Activated T-cell treated with anti-CD3 and anti-CD28 coated beads, Interleukin-2, amount 50 U/mL, for 72 hours (primary cell): ENCODE measurements at regions not wholly inside any gene's neighbourhood (a gene's known extent, or its start where the extent isn't known, plus 50 kb on each side); places are given as distances from the start of the nearest gene placed in this dataset.
"Not testable (repeated sequence)": the region's sequence is repeated elsewhere in the genome, so short reads cannot be mapped to it uniquely, and the experiment has no call there.

Source experiments
- ATAC-seq, 2 donors: fragments of 150-1000 bp; cut with Tn5 transposase; replicated peaks in 1 of 2; 2 replicates each; pipeline ENCODE4 v1.10.0; 2021; ENCODE audit warnings: moderate library complexity in 2 of 2, mild to moderate bottlenecking in 1 of 2
- DNase-seq, 2 donors: peaks; one replicate each; pipeline ENCODE4 v3.0.0; 2021 to 2022; ENCODE audit warnings: mixed read lengths in 1 of 2
- H3K27ac Mint-ChIP-seq: one replicate; pipeline ENCODE4 v1.8.0; 2022; ENCODE audit warnings: mild to moderate bottlenecking, moderate library complexity, mixed read lengths
- H3K27me3 Mint-ChIP-seq: one replicate; pipeline ENCODE4 v1.8.0; 2022; ENCODE audit warnings: low read depth, mixed read lengths
- H3K36me3 Mint-ChIP-seq, 2 donors: one replicate each; pipeline ENCODE4 v1.8.0; 2022; ENCODE audit warnings: mixed read lengths in 2 of 2, mild to moderate bottlenecking in 1 of 2; ENCODE audit not compliant: insufficient read depth in 2 of 2
- H3K4me1 Mint-ChIP-seq: one replicate; pipeline ENCODE4 v1.8.0; 2022; ENCODE audit warnings: low read depth, mixed read lengths
- H3K4me3 Mint-ChIP-seq, 2 donors: one replicate each; pipeline ENCODE4 v1.8.0; 2022; ENCODE audit warnings: mild to moderate bottlenecking in 2 of 2, mixed read lengths in 2 of 2, moderate library complexity in 2 of 2
- H3K9me3 Mint-ChIP-seq, 2 donors: one replicate each; pipeline ENCODE4 v1.8.0; 2022; ENCODE audit warnings: mixed read lengths in 2 of 2

- ATAC-seq: no peak
- H3K27ac Mint-ChIP-seq: no peak overlapping the region
- H3K4me3 Mint-ChIP-seq: no peak overlapping the region
- DNase-seq: no peak
- peaks cover 14 to 16% of the 10 kb centered on the region in 2 donors for H3K9me3 Mint-ChIP-seq
- no peaks in the 10 kb centered on the region for H3K27me3 Mint-ChIP-seq
- H3K36me3 Mint-ChIP-seq: peaks cover 0 to 5% of the 10 kb centered on the region in 2 donors
- no peaks in the 10 kb centered on the region for H3K4me1 Mint-ChIP-seq
Measured at GRCh38 chr4:179027569-179027968, 1585.3 kb upstream of the AGA start.

GRCh38 chr4:179028321-179028720 is 1586.1 kb upstream of the AGA start:
- ATAC-seq: no peak
- H3K27ac Mint-ChIP-seq: no peak overlapping the region
- H3K4me1 Mint-ChIP-seq: no peaks in the 10 kb centered on the region
- no peak for DNase-seq
- H3K9me3 Mint-ChIP-seq: peaks cover 18 to 19% of the 10 kb centered on the region in 2 donors
- H3K4me3 Mint-ChIP-seq: no peak overlapping the region
- H3K36me3 Mint-ChIP-seq: peaks cover 0 to 5% of the 10 kb centered on the region in 2 donors
- no peaks in the 10 kb centered on the region for H3K27me3 Mint-ChIP-seq

DNA sequence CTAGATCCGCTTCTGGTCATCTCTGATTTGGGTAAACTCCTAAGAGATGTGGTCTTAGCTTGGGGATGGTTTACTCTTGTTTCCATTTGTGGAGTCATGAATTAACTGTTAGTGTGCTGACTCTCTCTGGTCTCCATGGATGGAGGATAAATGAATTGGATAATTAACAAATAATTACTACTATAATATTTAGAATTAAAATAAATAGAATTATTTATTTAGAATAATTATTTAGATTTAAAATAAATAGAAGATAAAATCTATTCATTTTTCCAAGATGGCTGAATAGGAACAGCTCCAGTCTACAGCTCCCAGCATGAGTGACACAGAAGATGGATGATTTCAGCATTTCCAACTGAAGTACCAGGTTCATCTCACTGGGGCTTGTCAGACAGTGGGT is 1587.4 kb upstream of the AGA start:
- ATAC-seq (no peak), DNase-seq (no peak)
- Mint-ChIP-seq H3K36me3 (peaks cover 0 to 5% of the 10 kb centered on the region in 2 donors), H3K4me1 (no peaks in the 10 kb centered on the region), H3K27ac (no peak overlapping the region), H3K4me3 (no peak overlapping the region), H3K9me3 (peaks cover 19 to 22% of the 10 kb centered on the region in 2 donors), H3K27me3 (no peaks in the 10 kb centered on the region)

GRCh38 chr4:179040259-179040658 is 1598.0 kb upstream of the AGA start:
- no peak overlapping the region for H3K27ac Mint-ChIP-seq
- ATAC-seq (no peak), DNase-seq (no peak)
- H3K4me3 Mint-ChIP-seq: no peak overlapping the region
- no peaks in the 10 kb centered on the region for H3K4me1 Mint-ChIP-seq
- H3K9me3 Mint-ChIP-seq: peaks cover 0 to 1% of the 10 kb centered on the region in 2 donors
- no peaks in the 10 kb centered on the region for H3K27me3 Mint-ChIP-seq
- H3K36me3 Mint-ChIP-seq: no peaks in the 10 kb centered on the region

GRCh38 chr4:179048839-179049453 is 1606.7 kb upstream of the AGA start:
- no peaks in the 10 kb centered on the region for H3K4me1 Mint-ChIP-seq
- no peaks in the 10 kb centered on the region for H3K27me3 Mint-ChIP-seq
- H3K9me3 Mint-ChIP-seq: peaks cover 0 to 3% of the 10 kb centered on the region in 2 donors
- no peak overlapping the region for H3K27ac Mint-ChIP-seq
- no peak for DNase-seq
- H3K4me3 Mint-ChIP-seq: no peak overlapping the region
- no peaks in the 10 kb centered on the region for H3K36me3 Mint-ChIP-seq
- no peak for ATAC-seq

GRCh38 chr4:179051206-179051605 is 1609.0 kb upstream of the AGA start:
- no peak overlapping the region for H3K4me3 Mint-ChIP-seq
- H3K36me3 Mint-ChIP-seq: no peaks in the 10 kb centered on the region
- H3K27ac Mint-ChIP-seq: no peak overlapping the region
- H3K27me3 Mint-ChIP-seq: no peaks in the 10 kb centered on the region
- H3K4me1 Mint-ChIP-seq: no peaks in the 10 kb centered on the region
- ATAC-seq (no peak), DNase-seq (no peak)
- H3K9me3 Mint-ChIP-seq: peaks cover 0 to 3% of the 10 kb centered on the region in 2 donors

GRCh38 chr4:179059396-179059795 is 1617.2 kb upstream of the AGA start:
- Mint-ChIP-seq H3K4me3 (no peak overlapping the region), H3K27me3 (no peaks in the 10 kb centered on the region), H3K9me3 (peaks cover 6 to 9% of the 10 kb centered on the region in 2 donors), H3K27ac (no peak overlapping the region), H3K36me3 (no peaks in the 10 kb centered on the region), H3K4me1 (no peaks in the 10 kb centered on the region)
- no peak for DNase-seq
- ATAC-seq: no peak

GRCh38 chr4:179066254-179066653 is 1624.0 kb upstream of the AGA start:
- not testable (repeated sequence) for ATAC-seq, DNase-seq, H3K27me3 Mint-ChIP-seq, H3K4me3 Mint-ChIP-seq, H3K27ac Mint-ChIP-seq, H3K36me3 Mint-ChIP-seq, H3K9me3 Mint-ChIP-seq, H3K4me1 Mint-ChIP-seq

- no peak overlapping the region for H3K27ac Mint-ChIP-seq
- no peak for ATAC-seq
- H3K27me3 Mint-ChIP-seq: no peaks in the 10 kb centered on the region
- no peaks in the 10 kb centered on the region for H3K4me1 Mint-ChIP-seq
- peaks cover 3 to 14% of the 10 kb centered on the region in 2 donors for H3K9me3 Mint-ChIP-seq
- DNase-seq: no peak
- no peaks in the 10 kb centered on the region for H3K36me3 Mint-ChIP-seq
- H3K4me3 Mint-ChIP-seq: no peak overlapping the region
Measured at GRCh38 chr4:179071131-179071530, 1628.9 kb upstream of the AGA start.

DNA sequence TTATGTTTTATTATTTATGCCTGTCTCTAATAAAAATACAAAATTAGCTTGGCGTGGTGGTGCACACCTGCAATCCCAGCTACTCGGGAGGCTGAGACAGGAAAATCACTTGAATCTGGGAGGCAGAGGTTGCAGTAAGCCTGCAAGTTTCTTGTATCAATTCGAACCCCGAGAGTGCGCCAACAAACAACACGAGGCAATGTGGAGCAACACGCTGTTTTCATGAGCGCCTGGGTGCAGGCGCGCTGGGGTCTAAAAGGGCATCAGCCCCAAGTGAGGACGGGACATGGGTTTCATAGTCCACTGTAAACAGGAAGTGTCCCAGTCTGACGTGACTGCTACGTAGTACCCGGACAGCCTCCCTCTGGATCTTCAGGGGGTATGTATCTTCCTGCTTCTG is 1634.6 kb upstream of the AGA start:
- Mint-ChIP-seq H3K9me3 (peaks cover 1 to 10% of the 10 kb centered on the region in 2 donors), H3K4me3 (no peak overlapping the region), H3K27me3 (no peaks in the 10 kb centered on the region), H3K4me1 (no peaks in the 10 kb centered on the region), H3K27ac (no peak overlapping the region), H3K36me3 (no peaks in the 10 kb centered on the region)
- ATAC-seq (no peak), DNase-seq (no peak)

DNA sequence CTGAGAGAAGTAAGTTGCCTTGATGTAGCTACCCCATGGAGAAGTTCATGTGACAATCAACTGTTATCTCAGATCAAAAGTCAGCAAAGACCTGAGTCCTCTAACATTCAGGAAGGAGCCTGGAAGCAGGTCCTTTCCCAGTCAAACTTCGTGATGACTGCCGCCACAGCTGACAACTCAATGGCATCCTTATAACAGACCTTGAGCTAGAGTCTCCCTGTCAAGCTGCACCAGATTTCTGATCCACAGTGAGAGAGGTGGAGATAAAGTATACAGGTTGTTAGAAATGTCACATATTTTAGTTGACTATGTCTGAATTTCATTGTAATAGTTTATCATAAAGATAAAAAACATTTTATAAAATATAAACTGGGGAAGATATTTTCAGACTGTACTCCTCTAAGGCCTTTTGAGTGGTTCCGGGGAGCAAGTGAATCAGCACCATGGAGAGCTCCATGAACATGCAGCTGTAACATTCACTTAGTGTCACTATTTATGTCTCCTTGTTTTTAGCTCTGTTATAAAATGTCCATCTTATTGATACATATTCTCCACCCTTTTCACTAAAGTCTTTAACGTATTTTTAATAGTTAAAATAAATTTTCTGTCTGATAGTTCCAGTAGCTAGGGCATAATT is 1653.5 kb upstream of the AGA start:
- no peak for DNase-seq
- no peak overlapping the region for H3K27ac Mint-ChIP-seq
- peaks cover 0 to 2% of the 10 kb centered on the region in 2 donors for H3K36me3 Mint-ChIP-seq
- no peaks in the 10 kb centered on the region for H3K4me1 Mint-ChIP-seq
- H3K27me3 Mint-ChIP-seq: no peaks in the 10 kb centered on the region
- no peak overlapping the region for H3K4me3 Mint-ChIP-seq
- H3K9me3 Mint-ChIP-seq: peaks cover 10 to 14% of the 10 kb centered on the region in 2 donors
- no peak for ATAC-seq

GRCh38 chr4:179097741-179098140 is 1655.5 kb upstream of the AGA start:
- H3K4me3 Mint-ChIP-seq: no peak overlapping the region
- no peaks in the 10 kb centered on the region for H3K27me3 Mint-ChIP-seq
- ATAC-seq: no peak
- H3K36me3 Mint-ChIP-seq: peaks cover 0 to 2% of the 10 kb centered on the region in 2 donors
- H3K4me1 Mint-ChIP-seq: no peaks in the 10 kb centered on the region
- H3K27ac Mint-ChIP-seq: no peak overlapping the region
- no peak for DNase-seq
- H3K9me3 Mint-ChIP-seq: peaks cover 6 to 9% of the 10 kb centered on the region in 2 donors

DNA sequence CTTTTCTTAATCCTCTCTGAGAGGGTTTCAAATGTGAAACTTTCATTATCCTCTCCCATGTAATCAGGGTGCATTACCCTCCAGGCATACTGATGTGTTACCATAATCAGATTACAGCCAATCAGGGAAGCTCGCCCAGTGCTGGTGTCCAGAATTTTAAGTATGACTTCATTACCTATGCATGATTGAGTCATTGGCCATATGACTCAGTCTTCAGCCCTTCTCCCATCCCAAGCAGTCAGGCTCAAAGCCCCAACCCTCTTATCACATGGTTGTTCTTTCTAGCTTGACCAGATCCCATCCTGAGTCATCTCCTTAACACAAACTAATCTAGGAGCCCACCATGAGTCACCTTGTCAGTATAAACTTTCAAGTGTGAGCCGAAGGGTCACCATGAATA is 1668.1 kb upstream of the AGA start:
- no peak for ATAC-seq
- H3K36me3 Mint-ChIP-seq: no peaks in the 10 kb centered on the region

GRCh38 chr4:179110816-179111215 is 1668.6 kb upstream of the AGA start:
- no peak for ATAC-seq
- peaks cover 5 to 7% of the 10 kb centered on the region in 2 donors for H3K9me3 Mint-ChIP-seq
- no peaks in the 10 kb centered on the region for H3K27me3 Mint-ChIP-seq
- H3K36me3 Mint-ChIP-seq: no peaks in the 10 kb centered on the region
- no peak overlapping the region for H3K27ac Mint-ChIP-seq
- no peak overlapping the region for H3K4me3 Mint-ChIP-seq
- no peaks in the 10 kb centered on the region for H3K4me1 Mint-ChIP-seq
- DNase-seq: no peak

More for the DNA sequence above, 1668.1 kb upstream of the AGA start:
- H3K27ac Mint-ChIP-seq: no peak overlapping the region
- H3K4me1 Mint-ChIP-seq: no peaks in the 10 kb centered on the region
- no peaks in the 10 kb centered on the region for H3K27me3 Mint-ChIP-seq
- DNase-seq: no peak
- H3K9me3 Mint-ChIP-seq: peaks cover 5 to 8% of the 10 kb centered on the region in 2 donors
- no peak overlapping the region for H3K4me3 Mint-ChIP-seq
